SU-DHL-6 (cell line): ENCODE measurements at regions not wholly inside any gene's neighbourhood (a gene's known extent, or its start where the extent isn't known, plus 50 kb on each side); places are given as distances from the start of the nearest gene placed in this dataset.

Source experiments
- H2AFZ ChIP-seq: fragments of 200-600 bp; sonication (generic); 2 replicates; pipeline ENCODE4 v1.6.1; 2014; ENCODE audit warnings: low read depth, mild to moderate bottlenecking, moderate library complexity, mixed read lengths, antibody characterized with exemption, low read length; ENCODE audit not compliant: severe bottlenecking
- H3F3A ChIP-seq: fragments of 200-600 bp; shearing (Covaris generic); 2 replicates; pipeline ENCODE4 v1.6.0; 2016; ENCODE audit warnings: antibody characterized with exemption, mild to moderate bottlenecking; ENCODE audit not compliant: insufficient read depth
- H3K27ac ChIP-seq: fragments of 200-600 bp; sonication (generic); 2 replicates; pipeline ENCODE4 v1.5.1; 2016; ENCODE audit warnings: low read depth, mild to moderate bottlenecking, low read length, moderate library complexity, mixed read lengths
- H3K27me3 ChIP-seq: fragments of 200-600 bp; sonication (generic), shearing (Covaris generic); 2 replicates; pipeline ENCODE4 v1.6.0; 2014; ENCODE audit warnings: mild to moderate bottlenecking, low read length
- H3K36me3 ChIP-seq: fragments of 200-600 bp; sonication (generic); 2 replicates; pipeline ENCODE4 v1.6.1; 2014; ENCODE audit warnings: mild to moderate bottlenecking, low read length, mixed read lengths
- H3K4me2 ChIP-seq: fragments of 300-600, 200-600 bp; shearing (Covaris generic), sonication (generic); 2 replicates; pipeline ENCODE4 v1.6.0; 2014; ENCODE audit warnings: low read length, low read depth, mild to moderate bottlenecking; ENCODE audit not compliant: poor library complexity, severe bottlenecking
- H3K4me3 ChIP-seq: fragments of 200-600 bp; sonication (generic); 2 replicates; pipeline ENCODE4 v1.5.1; 2014; ENCODE audit warnings: antibody characterized with exemption, low read length, mild to moderate bottlenecking, mixed read lengths; ENCODE audit not compliant: insufficient read depth, poor library complexity, severe bottlenecking
- H3K79me2 ChIP-seq: fragments of 200-600 bp; sonication (generic); 2 replicates; pipeline ENCODE4 v1.6.1; 2014; ENCODE audit warnings: mild to moderate bottlenecking, low read length, moderate library complexity; ENCODE audit not compliant: insufficient read depth
- H3K9ac ChIP-seq: fragments of 200-600 bp; sonication (generic); 2 replicates; pipeline ENCODE4 v1.7.0; 2014; ENCODE audit warnings: mild to moderate bottlenecking, low read length
- H3K9me2 ChIP-seq: fragments of 200-600 bp; sonication (generic); replicated peaks from 2 replicates; pipeline ENCODE4 v1.6.1; 2014; ENCODE audit warnings: low read length; ENCODE audit not compliant: insufficient read depth
- H3K9me3 ChIP-seq: fragments of 200-600 bp; sonication (generic); 2 replicates; pipeline ENCODE4 v1.6.1; 2014; ENCODE audit warnings: low read length, mixed read lengths; ENCODE audit not compliant: insufficient read depth
- H4K20me1 ChIP-seq: fragments of 200-600 bp; sonication (generic); 2 replicates; pipeline ENCODE4 v1.6.1; 2014; ENCODE audit warnings: low read depth, mild to moderate bottlenecking, antibody characterized with exemption, low read length, moderate library complexity, mixed read lengths
- CTCF ChIP-seq: fragments of 200-600 bp; sonication (generic); IDR thresholded peaks from one replicate; pipeline ENCODE4 v1.5.1; 2017; ENCODE audit warnings: antibody characterized with exemption, mild to moderate bottlenecking, low read length, moderate library complexity; ENCODE audit not compliant: insufficient read depth, poor library complexity, severe bottlenecking
- EZH2phosphoT487 ChIP-seq: fragments of 200-600 bp; sonication (generic), shearing (Covaris generic); conservative IDR thresholded peaks from 2 replicates; pipeline ENCODE4 v1.6.1; 2018; ENCODE audit warnings: mild to moderate bottlenecking, antibody characterized with exemption, low read length, moderate library complexity, mixed read lengths

- no peaks in the 10 kb centered on the region for H3K36me3 ChIP-seq
- TF ChIP-seq EZH2phosphoT487 (no peak), CTCF (no peak)
- H3K79me2 ChIP-seq: no peaks in the 10 kb centered on the region
- H3K27me3 ChIP-seq: no peaks in the 10 kb centered on the region
- H2AFZ ChIP-seq: no peak overlapping the region
- H3K4me3 ChIP-seq: no peak overlapping the region
- H3F3A ChIP-seq: no peaks in the 10 kb centered on the region
- H3K9ac ChIP-seq: no peak overlapping the region
- no peak overlapping the region for H3K27ac ChIP-seq
- H4K20me1 ChIP-seq: no peaks in the 10 kb centered on the region
- H3K9me2 ChIP-seq: no peaks in the 10 kb centered on the region
- no peaks in the 10 kb centered on the region for H3K9me3 ChIP-seq
- H3K4me2 ChIP-seq: no peak overlapping the region
Measured at GRCh38 chr20:52433326-52434040, 241.9 kb upstream of the ZFP64 start.

- no peaks in the 10 kb centered on the region for H3K36me3 ChIP-seq
- no peaks in the 10 kb centered on the region for H3K27me3 ChIP-seq
- H4K20me1 ChIP-seq: no peaks in the 10 kb centered on the region
- H3F3A ChIP-seq: no peaks in the 10 kb centered on the region
- H3K9ac ChIP-seq: no peak overlapping the region
- no peak overlapping the region for H3K4me3 ChIP-seq
- H3K9me3 ChIP-seq: no peaks in the 10 kb centered on the region
- H3K27ac ChIP-seq: no peak overlapping the region
- no peaks in the 10 kb centered on the region for H3K9me2 ChIP-seq
- no peak overlapping the region for H2AFZ ChIP-seq
- no peak for TF ChIP-seq EZH2phosphoT487
- no peak for TF ChIP-seq CTCF
- no peaks in the 10 kb centered on the region for H3K79me2 ChIP-seq
- no peak overlapping the region for H3K4me2 ChIP-seq
Measured at GRCh38 chr20:52432740-52433139, 241.2 kb upstream of the ZFP64 start.

- H3K79me2 ChIP-seq: no peaks in the 10 kb centered on the region
- H3K9ac ChIP-seq: no peak overlapping the region
- no peaks in the 10 kb centered on the region for H3K36me3 ChIP-seq
- no peaks in the 10 kb centered on the region for H3K9me2 ChIP-seq
- no peaks in the 10 kb centered on the region for H3K27me3 ChIP-seq
- no peak overlapping the region for H3K4me2 ChIP-seq
- H3K9me3 ChIP-seq: no peaks in the 10 kb centered on the region
- TF ChIP-seq EZH2phosphoT487: no peak
- TF ChIP-seq CTCF: no peak
- H3K4me3 ChIP-seq: no peak overlapping the region
- no peak overlapping the region for H3K27ac ChIP-seq
- H3F3A ChIP-seq: no peaks in the 10 kb centered on the region
- no peak overlapping the region for H2AFZ ChIP-seq
- H4K20me1 ChIP-seq: no peaks in the 10 kb centered on the region
Measured at GRCh38 chr20:52429029-52429428, 237.4 kb upstream of the ZFP64 start.
